SK-N-MC (cell line): ENCODE measurements at regions not wholly inside any gene's neighbourhood (a gene's known extent, or its start where the extent isn't known, plus 50 kb on each side); places are given as distances from the start of the nearest gene placed in this dataset.

Experiments
- DNase-seq: peaks from one replicate; pipeline ENCODE4 v3.0.0-alpha.2; 2011; ENCODE audit warnings: low read depth, low spot score
- H3K27ac ChIP-seq: fragments of 200-600 bp; sonication (generic); 2 replicates; pipeline ENCODE4 v1.5.1; 2016; ENCODE audit warnings: mixed run types
- H3K36me3 ChIP-seq: fragments of 200-600 bp; sonication (generic); 2 replicates; pipeline ENCODE4 v1.6.1; 2017; ENCODE audit warnings: antibody characterized with exemption, low read length, mixed read lengths; ENCODE audit not compliant: insufficient read depth
- H3K4me3 ChIP-seq: fragments of 200-600 bp; sonication (generic); 2 replicates; pipeline ENCODE4 v1.5.1; 2016
- H3K9ac ChIP-seq: fragments of 200-600 bp; sonication (generic); 2 replicates; pipeline ENCODE4 v1.8.0; 2017; ENCODE audit warnings: mixed run types, mixed read lengths; ENCODE audit not compliant: insufficient read length
- H3K9me3 ChIP-seq: fragments of 200-600 bp; sonication (generic); 2 replicates; pipeline ENCODE4 v1.6.1; 2017; ENCODE audit warnings: low read depth, mild to moderate bottlenecking, antibody characterized with exemption, low read length, moderate library complexity, mixed read lengths
- EZH2 ChIP-seq: fragments of 200-600 bp; sonication (generic); IDR thresholded peaks from one replicate; pipeline ENCODE4 v1.6.1; 2017; ENCODE audit warnings: antibody characterized with exemption
- FOXP2 ChIP-seq: optimal IDR thresholded peaks from 2 replicates; pipeline ENCODE3; 2011; ENCODE audit warnings: mild to moderate bottlenecking, moderate library complexity; ENCODE audit not compliant: insufficient read depth; ENCODE audit errors: extremely low read length, control extremely low read depth
- POLR2AphosphoS5 ChIP-seq: IDR thresholded peaks from 2 replicates; pipeline ENCODE4 v1.6.1; 2012; ENCODE audit warnings: mild to moderate bottlenecking, low read depth, low read length, borderline replicate concordance

DNA sequence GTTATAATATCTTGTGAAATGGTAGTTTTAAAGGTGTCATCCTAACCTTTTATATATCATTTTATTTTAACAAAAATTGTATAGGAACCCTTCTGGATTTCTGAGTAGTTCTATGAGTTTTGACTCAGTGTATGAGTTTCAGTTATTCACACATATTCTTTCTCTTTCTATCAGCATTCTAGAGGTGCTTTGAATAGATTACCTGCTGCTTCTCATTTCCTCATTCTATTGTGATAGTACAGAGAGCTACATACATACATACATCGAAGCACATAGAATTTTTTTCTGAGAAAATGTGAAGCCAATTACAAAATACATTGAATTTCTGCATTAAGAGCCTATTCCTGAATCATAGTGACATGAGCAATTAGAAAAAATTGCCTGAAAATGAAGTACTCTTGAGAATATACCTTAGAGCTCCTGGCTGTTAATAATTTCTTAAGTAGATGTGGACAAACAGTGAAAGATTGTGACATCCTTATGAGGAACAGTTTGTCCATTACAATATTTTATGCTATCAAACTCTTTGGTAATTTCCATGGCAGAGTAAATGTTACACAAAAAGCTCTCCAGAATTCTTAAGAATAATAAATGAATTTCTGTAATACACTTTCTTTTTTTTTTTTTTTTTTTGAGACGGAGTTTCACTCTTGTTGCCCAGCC, 556.6 kb downstream of the TRHDE start:
- DNase-seq = no peak
- TF ChIP-seq FOXP2 = no peak
- no peak for TF ChIP-seq EZH2
- Histone ChIP-seq H3K27ac (no peak overlapping the region), H3K9me3 (no peaks in the 10 kb centered on the region), H3K9ac (no peak overlapping the region), H3K36me3 (no peaks in the 10 kb centered on the region), H3K4me3 (no peak overlapping the region)

DNA sequence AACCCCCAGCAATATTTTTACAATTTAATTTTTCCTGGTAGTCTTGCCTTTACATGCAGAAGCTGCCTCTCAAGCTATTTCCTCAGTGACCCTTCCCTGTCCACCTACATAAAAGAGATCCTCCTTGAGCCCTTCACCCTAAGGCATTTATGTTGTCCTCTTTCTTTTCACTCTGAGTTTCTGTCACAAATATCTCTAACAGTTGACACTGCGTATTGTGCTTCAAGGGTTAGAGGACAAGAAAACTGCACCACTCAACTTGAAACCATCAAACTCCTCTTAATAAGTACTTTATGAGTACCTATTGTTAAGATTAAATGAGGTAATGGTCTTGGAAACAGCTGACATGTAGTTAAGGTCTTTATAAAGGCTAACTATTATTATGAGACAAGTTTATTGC, 557.7 kb downstream of the TRHDE start:
- no peak overlapping the region for H3K27ac ChIP-seq
- H3K9ac ChIP-seq = no peak overlapping the region
- no peaks in the 10 kb centered on the region for H3K36me3 ChIP-seq
- TF ChIP-seq FOXP2 = no peak
- TF ChIP-seq EZH2 = no peak
- TF ChIP-seq POLR2AphosphoS5 = no peak
- no peak overlapping the region for H3K4me3 ChIP-seq
- DNase-seq = no peak
- H3K9me3 ChIP-seq = no peaks in the 10 kb centered on the region

DNA sequence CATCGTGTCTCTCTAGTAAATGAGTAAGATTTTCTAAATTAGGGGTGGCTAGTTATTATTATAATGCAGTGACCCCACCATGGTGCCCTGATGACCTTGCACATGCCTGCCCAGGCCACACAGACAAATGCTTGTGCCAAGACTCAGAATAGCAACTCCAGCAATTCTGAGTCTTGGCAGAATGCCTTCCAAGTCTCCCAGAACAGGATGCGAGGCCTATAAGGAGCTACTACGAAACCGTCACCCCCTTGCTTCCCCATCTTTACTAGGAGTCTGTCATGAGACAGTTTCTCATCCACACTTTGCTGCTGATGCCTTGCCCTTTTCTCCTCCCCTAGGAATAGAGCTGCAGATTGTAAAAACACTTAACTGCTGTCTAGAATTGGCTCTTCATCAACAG, 559.9 kb downstream of the TRHDE start:
- DNase-seq = no peak
- no peak for TF ChIP-seq POLR2AphosphoS5
- no peak for TF ChIP-seq EZH2
- no peak for TF ChIP-seq FOXP2

DNA sequence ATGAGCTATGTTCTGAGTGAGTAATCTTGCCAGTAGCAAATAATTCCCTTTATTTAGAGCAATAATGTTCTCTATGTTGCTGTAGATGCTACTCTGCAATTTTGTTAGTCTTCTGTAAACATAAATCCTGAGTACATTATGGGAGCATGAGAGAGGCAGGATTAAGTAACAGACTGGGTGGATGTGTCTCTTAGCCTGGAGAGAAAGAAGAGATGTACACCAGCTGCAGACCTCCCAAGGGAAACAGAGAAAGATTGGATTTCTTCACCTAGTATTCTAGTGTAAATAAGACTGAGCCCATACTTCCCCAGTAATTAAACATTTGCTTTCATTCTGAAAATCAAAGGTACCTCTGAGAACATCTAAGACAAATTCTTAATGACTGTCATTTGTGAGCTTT, 564.0 kb downstream of the TRHDE start:
- Histone ChIP-seq H3K36me3 (no peaks in the 10 kb centered on the region), H3K9ac (no peak overlapping the region), H3K27ac (no peak overlapping the region), H3K4me3 (no peak overlapping the region), H3K9me3 (no peaks in the 10 kb centered on the region)
- no peak for DNase-seq
- no peak for TF ChIP-seq EZH2
- TF ChIP-seq POLR2AphosphoS5 = no peak
- no peak for TF ChIP-seq FOXP2

More for the DNA sequence above, 559.9 kb downstream of the TRHDE start:
- Histone ChIP-seq H3K9ac (no peak overlapping the region), H3K4me3 (no peak overlapping the region), H3K27ac (no peak overlapping the region), H3K9me3 (no peaks in the 10 kb centered on the region), H3K36me3 (no peaks in the 10 kb centered on the region)

DNA sequence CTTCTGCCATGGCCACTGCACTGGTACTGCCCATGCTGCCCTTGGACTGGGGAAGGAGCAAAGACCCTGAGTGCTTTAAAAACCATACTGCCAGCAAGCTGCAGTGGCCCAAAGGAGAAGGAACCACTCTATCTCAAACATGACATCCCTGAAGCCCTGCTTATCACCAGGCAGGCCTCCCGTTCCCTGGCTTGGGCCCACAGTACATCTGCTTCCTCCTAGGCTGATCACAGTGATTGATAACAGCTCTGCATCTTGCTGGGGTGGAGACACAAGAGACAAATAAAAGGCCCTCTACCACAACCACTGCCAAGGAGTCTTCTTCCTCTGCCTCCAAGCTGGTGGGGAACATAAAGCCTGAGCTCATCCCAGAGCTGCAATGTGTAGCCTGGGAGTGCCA, 567.5 kb downstream of the TRHDE start:
- H3K27ac ChIP-seq = no peak overlapping the region
- H3K9ac ChIP-seq = no peak overlapping the region
- no peak for DNase-seq
- no peaks in the 10 kb centered on the region for H3K9me3 ChIP-seq
- TF ChIP-seq EZH2 (no peak), POLR2AphosphoS5 (no peak), FOXP2 (no peak)
- H3K4me3 ChIP-seq = no peak overlapping the region
- H3K36me3 ChIP-seq = no peaks in the 10 kb centered on the region

DNA sequence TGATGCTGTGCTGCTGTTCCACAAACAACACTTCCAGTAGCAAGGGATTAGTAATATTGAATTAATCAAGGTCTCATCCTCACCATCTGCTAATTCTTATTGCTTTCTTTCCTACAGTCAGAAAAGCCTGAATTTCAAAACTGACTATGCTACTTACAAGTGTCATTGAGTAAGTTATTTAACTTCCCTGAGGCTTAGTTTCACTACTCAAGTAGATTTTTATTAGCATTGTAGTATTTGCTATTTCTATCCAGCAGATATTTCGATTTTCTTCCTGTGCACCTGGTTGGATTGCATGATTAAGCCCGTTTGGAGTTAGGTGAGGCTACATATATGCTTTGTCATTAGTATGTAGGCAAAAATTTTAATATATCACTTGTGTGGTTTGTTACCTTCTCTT, 591.5 kb downstream of the TRHDE start:
- no peak for TF ChIP-seq EZH2
- no peak for TF ChIP-seq FOXP2
- no peak for TF ChIP-seq POLR2AphosphoS5
- H3K9me3 ChIP-seq = no peaks in the 10 kb centered on the region
- H3K36me3 ChIP-seq = no peaks in the 10 kb centered on the region
- DNase-seq = no peak
- no peak overlapping the region for H3K4me3 ChIP-seq
- no peak overlapping the region for H3K27ac ChIP-seq
- no peak overlapping the region for H3K9ac ChIP-seq

DNA sequence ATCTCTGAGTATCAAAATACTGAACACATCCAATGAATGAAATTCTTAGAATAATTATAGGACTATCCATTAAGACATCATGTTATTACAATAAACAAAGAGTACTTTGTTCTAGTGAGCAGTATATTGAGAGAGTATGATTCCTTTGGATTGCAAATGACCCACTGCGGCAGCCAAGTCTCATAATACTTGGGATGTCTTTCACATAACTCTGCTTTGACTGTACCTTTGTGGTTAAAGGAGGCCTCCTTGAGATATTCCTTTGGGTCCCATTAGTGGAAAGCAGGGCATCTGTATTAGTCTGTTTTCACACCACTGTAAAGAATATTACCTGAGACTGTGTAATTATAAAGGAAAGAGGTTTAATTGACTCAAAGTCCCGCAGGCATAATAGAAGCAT, 593.8 kb downstream of the TRHDE start:
- H3K4me3 ChIP-seq = no peak overlapping the region
- H3K9ac ChIP-seq = no peak overlapping the region
- TF ChIP-seq EZH2 = no peak
- no peak for TF ChIP-seq FOXP2
- TF ChIP-seq POLR2AphosphoS5 = no peak
- DNase-seq = no peak
- no peak overlapping the region for H3K27ac ChIP-seq
- H3K9me3 ChIP-seq = no peaks in the 10 kb centered on the region
- no peaks in the 10 kb centered on the region for H3K36me3 ChIP-seq

DNA sequence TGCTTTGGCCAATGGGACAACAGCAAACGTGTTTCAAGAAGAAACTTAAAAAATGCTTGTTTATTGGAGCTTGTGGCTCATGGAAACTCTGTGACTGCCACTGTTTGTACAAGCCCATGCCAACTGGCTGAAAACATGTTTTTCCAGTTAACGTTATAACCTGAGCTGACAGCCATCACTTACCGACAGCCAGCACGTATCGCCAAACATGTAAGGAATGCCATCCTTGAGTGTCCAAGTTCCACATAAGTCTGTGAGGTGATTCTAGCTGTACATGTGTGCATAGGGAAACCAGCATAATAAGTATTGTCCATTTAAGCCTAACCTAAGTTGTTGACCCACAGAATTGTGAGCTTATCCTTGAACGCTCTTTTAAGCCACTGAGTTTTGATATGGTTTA, 596.9 kb downstream of the TRHDE start:
- Histone ChIP-seq H3K36me3 (no peaks in the 10 kb centered on the region), H3K9ac (no peak overlapping the region), H3K27ac (no peak overlapping the region), H3K9me3 (no peaks in the 10 kb centered on the region), H3K4me3 (no peak overlapping the region)
- no peak for DNase-seq
- TF ChIP-seq FOXP2 = no peak
- no peak for TF ChIP-seq EZH2
- TF ChIP-seq POLR2AphosphoS5 = no peak
